GM19467 (cell line): ENCODE measurements at regions not wholly inside any gene's neighbourhood (a gene's known extent, or its start where the extent isn't known, plus 50 kb on each side); places are given as distances from the start of the nearest gene placed in this dataset.

Experiments
- ATAC-seq: cut with Tn5 transposase; IDR thresholded peaks from one replicate; pipeline ENCODE4 v1.9.1; 2021; ENCODE audit warnings: mild to moderate bottlenecking, moderate library complexity; ENCODE audit not compliant: unreplicated experiment

DNA sequence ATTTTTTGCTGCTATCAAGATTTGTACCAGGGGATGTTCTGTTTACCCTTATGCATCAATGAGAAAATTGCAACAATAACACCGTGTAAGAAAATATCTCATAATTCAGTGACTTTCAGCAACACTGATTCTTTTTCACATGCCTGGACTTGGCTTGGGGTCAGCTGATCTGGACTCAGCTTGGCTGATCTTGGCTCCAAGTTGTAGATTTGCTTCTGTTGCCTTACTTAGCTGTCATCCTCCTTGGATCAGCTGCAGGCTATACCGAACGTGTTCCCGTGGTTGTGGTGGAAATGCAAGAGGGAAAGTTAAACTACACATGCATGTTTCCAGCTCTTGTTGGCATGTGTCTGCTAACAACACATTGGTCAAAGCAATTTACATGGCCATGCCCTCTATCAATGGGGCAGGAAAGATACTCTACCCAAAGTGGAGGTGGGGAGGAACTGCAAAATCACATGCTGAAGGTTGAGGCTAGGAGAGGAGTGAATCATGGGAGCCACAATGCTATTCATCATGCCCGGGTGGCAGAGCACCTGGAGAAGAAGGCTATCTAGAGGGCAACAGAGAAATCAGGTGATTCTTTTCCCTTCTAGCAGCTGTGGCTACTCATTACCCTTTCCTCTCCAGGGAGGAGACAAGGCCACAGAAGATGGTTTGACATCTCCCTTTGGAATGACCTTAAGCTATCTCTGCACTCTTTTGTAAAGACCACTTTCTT lies 1276.3 kb upstream of the AUTS2 start:
- no peak for ATAC-seq

DNA sequence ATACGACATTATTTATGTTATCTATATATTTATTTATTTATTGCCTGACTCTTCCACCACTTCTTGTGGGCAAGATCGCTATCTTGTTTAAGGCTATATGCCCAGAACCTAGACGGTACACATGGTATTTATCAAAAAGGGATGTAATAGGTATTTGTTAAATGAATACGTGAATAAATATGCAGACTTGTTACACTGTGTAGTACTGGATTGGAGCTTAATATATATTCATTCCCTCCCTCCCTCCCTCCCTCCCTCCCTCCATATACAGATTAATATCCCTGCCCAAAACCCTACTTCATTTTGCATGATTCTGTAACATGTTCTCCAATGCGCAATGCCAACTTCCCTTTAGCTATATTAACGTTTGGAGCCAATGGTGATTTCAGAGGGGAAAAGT lies 1273.7 kb upstream of the AUTS2 start:
- no peak for ATAC-seq

GRCh38 chr7:68334216-68334615 lies 1264.1 kb upstream of the AUTS2 start:
- no peak for ATAC-seq

DNA sequence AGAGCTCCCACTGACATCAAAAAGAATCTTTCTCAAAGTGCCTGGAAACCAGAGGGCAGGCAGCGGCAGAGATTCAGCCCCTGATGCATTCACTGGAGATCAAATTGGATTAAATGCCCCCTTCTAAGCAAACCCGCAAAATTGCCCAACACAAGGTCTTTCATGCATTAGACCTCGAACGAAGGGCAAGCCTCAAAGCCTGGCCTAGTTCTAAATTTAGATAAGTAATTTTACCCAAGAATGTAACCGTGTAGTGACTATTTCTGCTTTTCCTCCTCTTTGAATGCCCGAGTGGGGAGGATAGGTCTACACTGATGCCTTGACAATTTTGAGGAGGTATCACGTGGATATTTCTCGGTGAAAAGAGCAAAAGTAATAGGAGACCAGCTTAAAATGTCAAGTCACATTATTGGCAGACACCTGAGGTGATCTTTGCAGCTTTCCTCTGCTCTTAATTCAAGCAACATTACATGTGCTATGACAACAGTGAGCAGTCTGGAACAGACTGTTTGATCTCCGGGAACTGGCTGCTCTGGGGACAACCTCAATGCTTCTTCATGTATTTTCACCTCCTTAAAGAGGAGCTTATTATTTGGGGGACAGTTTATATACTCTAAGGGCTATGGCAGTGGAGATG lies 1263.5 kb upstream of the AUTS2 start:
- no peak for ATAC-seq

DNA sequence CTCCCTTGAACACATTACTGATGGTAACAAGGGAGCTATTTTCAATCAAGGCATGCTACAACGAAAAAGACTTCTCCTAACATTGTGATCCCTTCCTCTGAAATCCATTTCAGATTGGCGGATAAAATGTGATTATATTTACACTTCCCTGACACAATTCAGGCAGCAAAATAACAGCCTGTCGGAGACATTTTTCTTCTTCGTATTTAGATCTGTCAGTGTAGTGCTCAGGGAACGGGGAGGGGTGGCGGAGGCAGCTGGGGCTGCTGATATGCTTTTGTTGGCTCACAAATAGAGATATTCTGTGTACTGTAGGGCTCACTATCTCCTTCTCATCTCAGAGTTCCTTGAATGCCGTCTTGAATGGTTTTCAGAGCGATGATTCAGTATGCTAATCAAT lies 1261.7 kb upstream of the AUTS2 start:
- no peak for ATAC-seq

DNA sequence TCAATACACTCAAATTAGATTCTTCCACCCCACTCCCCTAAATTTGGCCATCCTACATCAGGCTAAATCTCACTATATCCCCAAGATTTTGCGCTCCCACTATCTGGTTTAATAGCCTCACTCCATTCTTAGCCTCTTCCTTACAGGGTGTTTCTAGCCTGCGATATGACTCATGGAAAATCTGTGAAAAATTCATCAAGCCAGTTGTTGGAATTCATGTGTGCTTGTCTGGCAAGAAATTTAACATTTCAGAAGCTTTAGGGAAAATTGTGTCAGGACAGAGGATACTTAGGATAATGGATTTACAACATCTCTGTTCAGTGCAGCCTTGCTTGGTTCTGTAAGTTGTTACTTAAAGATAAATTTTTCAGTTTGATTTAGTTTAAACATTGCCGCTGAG lies 1249.9 kb upstream of the AUTS2 start:
- ATAC-seq, result no peak

GRCh38 chr7:68362745-68363518 lies 1235.3 kb upstream of the AUTS2 start:
- ATAC-seq, result no peak

GRCh38 chr7:68364886-68365625 lies 1233.2 kb upstream of the AUTS2 start:
- no peak for ATAC-seq

- no peak for ATAC-seq
These were observed 1226.3 kb upstream of the AUTS2 start for GRCh38 chr7:68371985-68372384.

DNA sequence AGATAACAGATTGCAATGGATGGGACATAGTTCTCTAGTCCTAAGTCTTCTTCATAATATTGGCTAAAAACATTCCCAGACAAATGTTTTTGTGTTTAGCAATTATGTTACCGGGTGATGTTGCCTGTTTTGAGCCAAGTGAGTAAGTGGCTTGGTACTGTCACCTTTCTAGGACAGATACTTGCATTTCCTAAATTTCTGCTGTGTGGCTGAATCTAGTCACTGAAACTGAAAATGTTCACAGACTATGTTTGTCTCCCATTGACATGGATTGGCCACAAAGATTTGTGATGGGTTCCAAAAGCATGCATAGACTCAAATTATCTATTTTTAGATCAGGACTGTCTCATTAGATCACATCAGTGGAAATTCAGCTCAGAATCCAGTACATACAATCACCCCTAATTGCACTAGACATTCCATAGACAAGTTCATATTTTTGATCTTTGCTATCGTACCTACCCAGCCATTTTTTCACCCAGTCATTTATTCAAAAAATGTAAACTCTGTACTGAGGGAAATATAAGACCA lies 1222.1 kb upstream of the AUTS2 start:
- no peak for ATAC-seq

DNA sequence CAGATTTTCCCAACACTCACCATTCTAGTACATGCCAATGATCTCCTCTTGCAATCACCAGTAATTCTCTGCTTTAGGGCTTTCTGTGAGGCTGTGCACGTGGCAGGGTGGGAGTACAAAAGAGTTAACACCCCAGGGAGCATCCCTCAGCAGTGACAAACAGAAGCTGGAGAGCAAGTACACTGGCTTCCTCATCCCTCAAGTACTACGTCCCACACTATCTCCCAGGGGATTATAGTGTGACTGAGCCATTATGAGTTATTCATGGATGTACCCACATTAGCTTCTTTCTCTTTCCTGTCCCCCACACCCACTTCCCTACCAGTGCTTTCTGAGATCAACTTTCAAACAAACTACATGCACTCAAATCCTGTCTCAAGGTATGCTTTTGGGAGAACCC lies 1216.5 kb upstream of the AUTS2 start:
- ATAC-seq, result no peak

DNA sequence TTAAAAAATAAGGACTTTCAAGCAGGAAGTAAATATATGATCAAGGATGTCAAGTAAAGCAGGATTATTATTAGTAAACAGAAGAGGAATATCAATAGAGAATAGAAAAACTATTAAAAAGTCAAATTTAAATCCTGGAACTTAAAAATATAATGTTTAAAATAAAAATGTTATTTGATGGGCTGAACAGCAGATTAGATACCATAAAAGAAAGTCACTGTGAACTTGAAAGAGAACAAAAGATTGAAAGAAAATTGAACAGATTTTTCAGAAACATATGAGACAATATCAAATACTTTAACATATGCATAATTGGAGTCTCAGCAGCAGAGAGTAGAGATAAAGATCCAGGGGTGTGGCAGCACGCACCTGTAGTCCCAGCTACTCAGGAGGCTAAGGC lies 1213.7 kb upstream of the AUTS2 start:
- ATAC-seq, result no peak

- ATAC-seq, result no peak
These were observed 1205.2 kb upstream of the AUTS2 start for GRCh38 chr7:68393051-68393450.

DNA sequence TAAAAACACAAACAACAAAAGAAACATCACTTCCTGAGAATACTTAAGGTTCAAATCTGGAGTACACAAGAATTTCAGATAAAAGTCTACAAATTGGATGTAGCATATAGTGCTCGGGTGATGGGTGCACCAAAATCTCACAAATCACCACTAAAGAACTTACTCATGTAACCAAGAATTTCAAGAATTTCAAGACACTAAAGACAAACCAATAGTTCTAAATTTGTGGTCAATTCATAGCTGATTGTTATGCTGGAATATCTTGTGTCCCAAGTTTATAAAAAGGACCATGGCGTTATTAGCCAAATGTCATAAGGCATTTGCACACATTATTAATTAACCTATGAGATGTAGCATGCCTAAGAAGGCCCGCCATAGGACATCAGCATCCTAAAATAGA lies 1204.1 kb upstream of the AUTS2 start:
- no peak for ATAC-seq

DNA sequence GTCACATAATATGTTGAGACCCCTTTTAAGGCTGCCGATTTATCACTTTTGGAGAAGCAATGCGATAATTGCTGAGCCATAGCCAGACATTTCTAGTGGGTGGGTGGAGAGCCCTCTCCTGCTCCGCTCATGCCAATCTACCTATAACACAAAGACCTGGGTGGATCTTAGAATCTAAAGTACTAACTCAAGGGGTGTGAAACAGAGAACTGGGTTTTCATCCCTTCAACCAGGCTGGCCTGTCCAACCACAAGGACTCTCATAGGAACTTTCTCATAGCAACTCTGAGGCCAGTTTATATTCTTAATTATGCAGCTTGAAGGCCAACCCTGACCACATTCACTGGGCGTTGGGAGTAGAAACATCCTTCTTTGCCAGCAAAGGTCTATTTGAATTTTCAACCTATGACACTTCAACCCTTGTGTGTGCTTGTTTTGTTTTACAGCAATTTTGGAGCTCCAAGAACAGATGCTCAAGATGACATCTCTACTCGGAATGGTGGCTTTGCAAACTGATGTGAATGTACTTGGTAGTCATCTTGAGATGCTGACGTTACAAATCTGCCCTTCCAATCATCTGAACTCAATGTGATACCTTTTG lies 1198.2 kb upstream of the AUTS2 start:
- no peak for ATAC-seq

- ATAC-seq, result no peak
These were observed 1197.5 kb upstream of the AUTS2 start for GRCh38 chr7:68400783-68401182.

DNA sequence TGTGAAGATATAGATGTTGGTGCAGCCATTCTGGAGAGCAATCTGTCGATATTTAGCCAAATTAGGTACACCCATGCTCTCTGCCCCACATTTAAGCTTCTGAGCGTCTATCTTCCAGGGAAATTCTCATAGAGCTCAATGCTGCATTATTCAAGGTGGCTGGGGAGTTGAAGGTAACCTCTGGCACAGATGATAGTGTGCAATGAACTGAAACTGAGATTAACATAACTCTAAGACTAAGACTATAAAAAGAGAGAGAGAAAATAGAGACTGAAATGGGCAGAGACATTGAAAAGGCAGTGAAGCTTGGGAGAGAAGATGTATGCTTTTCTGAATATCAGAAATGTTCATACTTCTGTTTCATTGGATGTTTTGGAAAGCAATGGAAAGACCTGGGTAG lies 1197.0 kb upstream of the AUTS2 start:
- no peak for ATAC-seq

GRCh38 chr7:68406480-68406879 lies 1191.8 kb upstream of the AUTS2 start:
- no peak for ATAC-seq

GRCh38 chr7:68407460-68407859 lies 1190.8 kb upstream of the AUTS2 start:
- ATAC-seq, result no peak

DNA sequence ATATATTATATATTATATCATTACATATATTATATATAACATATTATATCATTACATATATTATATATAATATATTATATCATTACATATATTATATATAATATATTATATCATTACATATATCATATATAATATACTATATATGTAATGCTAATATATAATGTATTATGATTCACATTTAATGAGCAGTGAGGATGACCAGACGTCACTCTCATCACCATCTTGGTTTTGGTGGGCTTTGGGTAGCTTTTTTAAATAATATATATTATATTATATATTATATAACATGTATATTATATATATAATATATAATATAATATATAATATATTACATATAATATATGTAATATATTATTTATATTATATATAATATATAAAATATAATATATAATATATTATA lies 1189.4 kb upstream of the AUTS2 start:
- no peak for ATAC-seq

DNA sequence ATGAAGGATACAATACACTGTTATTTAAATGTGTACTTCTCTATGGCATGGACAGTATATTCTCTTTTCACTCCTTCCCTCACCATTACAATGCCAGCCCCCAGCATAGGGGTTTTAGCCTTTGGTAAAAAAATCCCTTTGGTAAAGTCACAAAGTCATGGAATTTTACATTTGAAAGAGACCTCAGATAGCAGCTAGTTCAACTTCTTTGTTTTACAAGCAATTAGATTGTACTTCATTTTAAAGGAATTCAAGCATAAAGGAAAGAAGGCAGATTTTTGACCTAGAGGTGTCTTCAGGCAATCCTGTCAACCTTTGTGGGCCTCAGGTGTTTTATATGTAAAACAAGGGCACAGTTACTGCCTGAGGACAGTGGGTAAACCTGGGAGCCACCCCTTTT lies 1188.4 kb upstream of the AUTS2 start:
- no peak for ATAC-seq
